Mesodermal cell (in vitro differentiated cells): ENCODE measurements at regions not wholly inside any gene's neighbourhood (a gene's known extent, or its start where the extent isn't known, plus 50 kb on each side); places are given as distances from the start of the nearest gene placed in this dataset.

Source experiments
- H3K27ac ChIP-seq: 2 replicates; pipeline ENCODE4 v1.7.0; 2013; ENCODE audit warnings: mild to moderate bottlenecking, low read depth, low read length, moderate library complexity; ENCODE audit not compliant: severe bottlenecking
- H3K36me3 ChIP-seq: 2 replicates; pipeline ENCODE4 v1.7.1; 2013; ENCODE audit warnings: mild to moderate bottlenecking, low read length, moderate library complexity; ENCODE audit not compliant: control insufficient read depth, insufficient read depth
- H3K4me1 ChIP-seq: one replicate; pipeline ENCODE4 v1.7.1; 2013; ENCODE audit warnings: mild to moderate bottlenecking, low read length; ENCODE audit not compliant: insufficient read depth, control insufficient read depth, poor library complexity, severe bottlenecking
- H3K4me3 ChIP-seq: 2 replicates; pipeline ENCODE4 v1.7.0; 2013; ENCODE audit warnings: low read length, control low read depth, mild to moderate bottlenecking; ENCODE audit not compliant: insufficient read depth, poor library complexity, severe bottlenecking; ENCODE audit errors: extremely low read depth
- H3K9me3 ChIP-seq: 2 replicates; pipeline ENCODE4 v1.7.1; 2013; ENCODE audit warnings: mild to moderate bottlenecking, low read length, moderate library complexity; ENCODE audit not compliant: control insufficient read depth
- WGBS, 2 experiments: methylation state at CpG; one replicate each; pipeline ENCODE4 v1.1.5; 2013; ENCODE audit warnings: missing lambda C conversion rate in 2 of 2; ENCODE audit not compliant: insufficient coverage in 2 of 2; 5-methylcytosine and 5-hydroxymethylcytosine counted together

DNA sequence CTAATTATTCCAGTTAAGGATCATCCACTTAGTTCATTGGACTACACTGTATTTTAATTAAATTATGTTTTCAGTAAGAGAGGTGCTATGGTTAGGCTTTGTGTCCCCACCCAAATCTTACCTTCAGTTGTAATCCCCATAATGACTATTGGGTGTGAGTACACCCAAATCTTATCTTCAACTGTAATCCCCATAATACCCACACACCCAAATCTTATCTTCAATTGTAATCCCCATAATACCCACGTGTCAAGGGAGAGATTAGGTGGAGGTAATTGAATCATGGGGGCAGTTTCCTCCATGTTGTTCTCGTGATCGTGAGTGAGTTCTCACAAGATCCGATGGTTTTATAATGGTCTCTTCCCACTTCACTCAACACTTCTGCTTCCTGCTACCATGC, 208.0 kb upstream of the PHACTR1 start:
- WGBS, 2 experiments: 69% methylated on average over 3 of the region's 4 CpGs; no CpG with 5 or more reads in 1 of the 2 experiments
- H3K4me1 ChIP-seq: peaks cover 4% of the 10 kb centered on the region
- H3K9me3 ChIP-seq: no peaks in the 10 kb centered on the region

DNA sequence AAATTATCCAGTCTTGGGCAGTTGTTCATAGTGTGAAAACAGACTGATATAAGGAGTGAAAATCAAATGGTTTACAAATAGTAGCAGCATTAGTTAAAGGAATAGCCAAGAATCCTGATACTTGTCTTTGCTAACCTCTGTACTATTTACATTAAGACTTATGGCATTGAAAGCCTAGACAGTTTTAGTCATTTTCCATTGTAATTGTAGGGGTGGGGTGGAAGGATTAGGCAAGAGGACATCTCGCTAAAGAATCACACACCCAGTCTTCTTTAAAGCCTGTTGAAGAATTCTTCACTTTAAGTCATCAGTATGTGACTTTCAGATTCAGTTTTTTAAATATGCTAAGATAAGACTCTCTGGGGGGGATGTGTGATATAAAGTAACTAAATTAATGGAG, 207.5 kb upstream of the PHACTR1 start:
- Histone ChIP-seq H3K9me3 (no peaks in the 10 kb centered on the region), H3K36me3 (no peaks in the 10 kb centered on the region), H3K4me3 (no peak overlapping the region), H3K4me1 (peaks cover 4% of the 10 kb centered on the region), H3K27ac (no peak overlapping the region)
- no CpG with 5 or more reads among the region's 1 CpG for WGBS, 2 experiments

More for the DNA sequence above, 208.0 kb upstream of the PHACTR1 start:
- Histone ChIP-seq H3K27ac (no peak overlapping the region), H3K4me3 (no peak overlapping the region), H3K36me3 (no peaks in the 10 kb centered on the region)

DNA sequence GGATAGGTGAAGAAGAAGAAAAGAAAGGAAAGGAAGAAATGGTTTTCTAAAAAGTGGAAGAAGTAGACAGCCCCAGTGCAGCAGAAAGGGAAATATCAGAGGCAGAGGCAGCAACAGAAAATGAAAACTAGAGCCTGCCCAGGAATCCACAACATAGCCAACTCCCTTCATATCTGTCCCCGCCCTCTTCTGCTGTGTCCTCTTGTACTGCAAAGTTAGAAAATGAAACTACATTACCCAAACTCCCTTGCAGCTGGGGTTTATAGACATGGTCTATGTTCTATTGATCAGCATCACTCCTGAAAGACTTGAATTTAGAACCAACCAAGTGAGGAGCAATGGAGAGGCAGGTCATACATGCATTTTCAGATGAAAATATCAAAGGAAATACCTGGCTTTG, 200.5 kb upstream of the PHACTR1 start:
- no peaks in the 10 kb centered on the region for H3K9me3 ChIP-seq
- WGBS, 2 experiments: 100% methylated on average over 1 of the region's 1 CpG; no CpG with 5 or more reads in 1 of the 2 experiments
- no peaks in the 10 kb centered on the region for H3K4me1 ChIP-seq
- no peaks in the 10 kb centered on the region for H3K36me3 ChIP-seq
- no peak overlapping the region for H3K4me3 ChIP-seq
- H3K27ac ChIP-seq: no peak overlapping the region

DNA sequence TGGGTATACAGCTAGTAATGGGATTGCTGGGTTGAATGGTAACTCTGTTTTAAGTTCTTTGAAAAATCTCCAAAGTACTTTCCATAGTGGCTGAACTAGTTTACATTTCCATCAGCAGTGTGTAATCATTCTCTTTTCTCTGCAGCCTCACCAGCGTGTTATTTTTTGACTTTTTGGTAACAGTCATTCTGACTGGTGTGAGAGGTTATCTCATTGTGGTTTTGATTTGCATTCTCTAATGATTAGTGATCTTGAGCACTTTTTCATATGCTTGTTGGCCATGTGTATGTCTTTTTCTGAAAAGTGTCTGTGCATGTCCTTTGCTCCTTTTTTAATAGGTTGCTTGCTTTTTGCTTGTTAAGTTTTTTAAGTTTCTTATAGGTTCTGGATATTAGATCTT, 194.2 kb upstream of the PHACTR1 start:
- no peaks in the 10 kb centered on the region for H3K4me1 ChIP-seq
- H3K36me3 ChIP-seq: no peaks in the 10 kb centered on the region
- H3K4me3 ChIP-seq: no peak overlapping the region
- 100% methylated on average over 1 of the region's 1 CpG; no CpG with 5 or more reads in 1 of the 2 experiments for WGBS, 2 experiments
- H3K9me3 ChIP-seq: peaks cover 14% of the 10 kb centered on the region
- no peak overlapping the region for H3K27ac ChIP-seq

DNA sequence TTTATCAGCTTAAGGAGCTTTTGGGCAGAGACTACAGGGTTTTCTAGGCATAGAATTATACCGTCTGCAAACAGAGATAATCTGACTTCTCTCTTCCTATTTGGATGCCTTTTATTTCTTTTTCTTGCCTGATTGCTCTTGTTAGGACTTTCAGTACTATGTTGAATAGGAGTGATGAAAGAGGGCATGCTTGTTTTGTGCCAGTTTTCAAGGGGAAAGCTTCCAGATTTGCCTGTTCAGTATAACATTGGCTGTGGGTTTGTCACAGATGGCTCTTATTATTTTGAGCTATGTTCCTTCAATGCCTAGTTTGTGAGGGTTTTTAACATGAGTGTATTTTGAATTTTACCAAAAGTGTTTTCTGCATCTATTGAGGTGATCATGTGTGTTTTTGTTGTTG, 192.8 kb upstream of the PHACTR1 start:
- H3K36me3 ChIP-seq: no peaks in the 10 kb centered on the region
- H3K9me3 ChIP-seq: peaks cover 14% of the 10 kb centered on the region
- H3K27ac ChIP-seq: no peak overlapping the region
- no peak overlapping the region for H3K4me3 ChIP-seq
- H3K4me1 ChIP-seq: peaks cover 4% of the 10 kb centered on the region
- 83 to 100% methylated on average over 1 of the region's 1 CpG for WGBS, 2 experiments

DNA sequence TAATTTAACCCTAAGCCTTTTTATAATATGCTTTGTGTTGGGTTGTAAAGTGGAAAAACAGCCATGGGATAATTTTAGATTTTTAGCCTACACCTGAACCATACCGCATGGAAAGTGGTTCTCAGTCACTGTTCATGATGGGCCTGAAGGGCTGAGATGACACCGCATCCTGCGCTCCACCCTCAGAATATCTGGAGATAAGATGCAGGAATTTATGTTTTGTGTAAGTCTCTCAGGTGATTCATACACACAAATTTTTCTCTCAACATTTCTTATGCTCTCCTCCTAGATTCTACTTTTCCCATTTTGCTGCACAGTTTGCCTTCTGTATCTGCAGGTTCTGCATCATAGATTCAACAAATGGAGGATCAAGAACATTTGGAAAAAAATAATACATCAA, 191.3 kb upstream of the PHACTR1 start:
- H3K4me3 ChIP-seq: no peak overlapping the region
- H3K36me3 ChIP-seq: no peaks in the 10 kb centered on the region
- no peak overlapping the region for H3K27ac ChIP-seq
- H3K9me3 ChIP-seq: peaks cover 14% of the 10 kb centered on the region
- no CpG with 5 or more reads among the region's 3 CpGs for WGBS, 2 experiments
- H3K4me1 ChIP-seq: peaks cover 19% of the 10 kb centered on the region

DNA sequence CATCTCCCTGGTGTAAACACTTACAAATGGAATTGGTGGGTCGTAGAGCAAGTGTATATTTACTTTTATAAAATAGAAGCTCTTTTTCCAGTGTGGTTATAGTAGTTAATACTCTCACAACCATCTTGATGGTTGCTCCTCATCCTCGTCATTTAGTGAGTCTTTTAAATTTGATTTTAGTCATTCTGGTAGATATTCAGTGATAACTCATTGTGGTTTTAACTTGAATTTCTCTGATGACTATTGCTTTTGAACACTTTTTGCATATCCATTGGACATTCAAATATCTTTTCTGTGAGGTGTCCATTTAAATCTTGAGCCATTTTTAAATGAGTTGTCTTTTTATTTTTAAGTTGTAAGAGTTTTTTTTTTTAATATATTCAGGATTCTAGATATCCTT, 189.2 kb upstream of the PHACTR1 start:
- no peak overlapping the region for H3K27ac ChIP-seq

DNA sequence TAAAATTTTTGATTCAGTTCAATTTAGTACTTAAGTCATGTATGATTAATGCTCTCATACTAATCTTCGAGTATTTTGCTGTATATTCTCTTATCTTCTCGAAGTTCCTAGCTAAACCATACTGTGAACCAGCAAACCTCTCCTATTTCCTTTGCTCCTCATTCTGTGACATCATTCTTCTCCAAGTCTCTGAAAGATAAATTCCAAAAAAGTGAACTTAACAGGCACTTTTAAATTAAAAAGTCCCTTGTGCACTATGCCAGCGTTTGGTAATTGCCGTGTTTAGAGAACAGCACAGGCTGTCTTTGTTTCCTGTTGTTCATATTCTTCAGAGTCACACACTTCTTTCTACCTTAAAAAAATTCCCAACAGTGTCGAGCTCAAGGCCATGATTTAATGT, 188.4 kb upstream of the PHACTR1 start:
- Histone ChIP-seq H3K4me1 (peaks cover 21% of the 10 kb centered on the region), H3K36me3 (no peaks in the 10 kb centered on the region), H3K27ac (peak overlapping the region; percentile 85), H3K9me3 (peaks cover 14% of the 10 kb centered on the region), H3K4me3 (no peak overlapping the region)
- 79 to 83% methylated on average over 2 to 4 of the region's 5 CpGs for WGBS, 2 experiments

More for the DNA sequence above, 189.2 kb upstream of the PHACTR1 start:
- peaks cover 21% of the 10 kb centered on the region for H3K4me1 ChIP-seq
- H3K4me3 ChIP-seq: no peak overlapping the region
- no CpG with 5 or more reads among the region's 2 CpGs for WGBS, 2 experiments
- no peaks in the 10 kb centered on the region for H3K36me3 ChIP-seq
- H3K9me3 ChIP-seq: peaks cover 14% of the 10 kb centered on the region

GRCh38 chr6:12528581-12529363, 187.8 kb upstream of the PHACTR1 start:
- WGBS, 2 experiments: 20 to 53% methylated on average over 1 to 4 of the region's 8 CpGs
- Histone ChIP-seq H3K9me3 (peaks cover 13% of the 10 kb centered on the region), H3K4me3 (no peak overlapping the region), H3K36me3 (no peaks in the 10 kb centered on the region), H3K27ac (peak overlapping the region; percentile 85), H3K4me1 (peaks cover 21% of the 10 kb centered on the region)

GRCh38 chr6:12529364-12530019, 187.1 kb upstream of the PHACTR1 start:
- H3K4me3 ChIP-seq: no peak overlapping the region
- H3K27ac ChIP-seq: peak overlapping the region; percentile 85
- H3K36me3 ChIP-seq: no peaks in the 10 kb centered on the region
- WGBS, 2 experiments: 75 to 77% methylated on average over 9 of the region's 9 CpGs
- H3K4me1 ChIP-seq: peaks cover 21% of the 10 kb centered on the region
- H3K9me3 ChIP-seq: peaks cover 6% of the 10 kb centered on the region

- Histone ChIP-seq H3K4me3 (no peak overlapping the region), H3K4me1 (peaks cover 21% of the 10 kb centered on the region), H3K27ac (no peak overlapping the region), H3K36me3 (no peaks in the 10 kb centered on the region), H3K9me3 (no peaks in the 10 kb centered on the region)
- 90 to 100% methylated on average over 2 of the region's 2 CpGs for WGBS, 2 experiments
These were observed 186.2 kb upstream of the PHACTR1 start for GRCh38 chr6:12530345-12530744.
